HPDE6-E6E7 (cell line): ENCODE measurements at regions not wholly inside any gene's neighbourhood (a gene's known extent, or its start where the extent isn't known, plus 50 kb on each side); places are given as distances from the start of the nearest gene placed in this dataset.

Source experiments
- DNase-seq: peaks from one replicate; pipeline ENCODE4 v3.0.0; 2011; ENCODE audit warnings: missing footprints; ENCODE audit errors: extremely low spot score

DNA sequence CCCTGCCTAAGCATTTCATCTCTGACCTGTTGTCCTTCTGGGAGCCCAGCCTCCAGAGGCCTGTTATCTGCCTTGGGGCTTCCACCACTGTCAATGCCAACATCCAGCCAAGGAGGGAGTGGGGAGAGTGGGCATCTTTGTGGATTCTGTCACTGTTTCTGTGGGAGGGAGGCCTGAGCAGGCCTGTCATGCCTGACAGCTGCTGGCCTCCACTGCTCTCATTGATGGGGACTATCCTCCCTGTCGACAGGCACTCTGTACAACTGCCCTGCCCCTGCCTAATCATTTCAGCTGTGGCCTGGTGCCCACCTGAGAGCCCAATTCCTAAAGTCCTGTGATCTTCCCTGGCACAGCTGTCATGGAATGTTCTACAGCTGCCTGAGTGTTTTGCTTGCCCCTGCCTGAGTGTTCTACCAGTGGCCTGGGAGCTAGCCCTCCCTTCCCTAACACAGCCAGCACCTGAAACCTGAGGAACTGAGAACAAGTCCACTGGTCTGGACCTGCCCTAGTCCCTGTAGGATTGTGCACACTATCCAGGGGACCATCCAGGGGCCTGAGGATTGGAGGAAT lies 145.3 kb downstream of the FAM83B start:
- no peak for DNase-seq

- DNase-seq: no peak
These were observed 146.2 kb downstream of the FAM83B start for GRCh38 chr6:54992789-54993188.

- DNase-seq: no peak
These were observed 146.7 kb downstream of the FAM83B start for GRCh38 chr6:54993294-54993693.

DNA sequence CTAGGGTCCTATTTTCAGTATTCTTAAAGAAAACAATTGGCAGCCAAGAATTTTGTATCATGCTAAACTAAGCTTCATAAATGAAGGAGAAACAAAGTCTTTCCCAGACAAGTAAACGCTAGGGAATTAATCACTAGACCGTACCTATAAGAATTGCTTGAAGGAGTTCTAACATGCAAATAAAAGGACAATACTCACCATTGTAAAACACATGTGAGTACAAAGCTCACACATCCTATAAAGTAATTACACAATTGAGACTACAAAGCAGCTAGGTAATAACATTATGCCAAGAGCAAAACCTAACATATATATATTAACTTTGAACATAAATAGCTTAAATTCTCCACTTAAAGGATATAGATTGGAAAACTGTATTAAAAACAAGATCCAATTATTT lies 147.4 kb downstream of the FAM83B start:
- no peak for DNase-seq

GRCh38 chr6:54998576-54998975 lies 152.0 kb downstream of the FAM83B start:
- no peak for DNase-seq

- no peak for DNase-seq
These were observed 157.3 kb downstream of the FAM83B start for GRCh38 chr6:55003719-55004430.

DNA sequence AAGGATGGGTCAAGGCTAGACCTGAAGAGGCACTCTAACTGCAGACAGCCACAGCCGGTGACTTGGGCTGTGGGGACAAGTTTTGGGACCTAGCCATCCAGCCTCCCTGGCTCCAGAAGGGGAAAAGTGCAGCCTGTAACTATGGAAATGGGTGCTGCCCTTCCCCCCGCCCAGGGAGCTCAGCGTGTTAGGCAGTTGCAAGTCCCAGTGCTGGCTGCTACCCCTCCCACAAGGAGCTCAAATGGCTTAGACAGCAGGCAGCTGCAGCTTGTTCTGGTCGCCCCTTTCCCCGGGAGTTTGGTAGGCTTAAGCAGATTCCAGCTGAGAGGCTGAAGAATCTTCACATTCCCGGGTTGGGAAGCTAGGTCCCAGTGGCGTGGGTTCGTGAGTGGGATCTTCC lies 162.6 kb downstream of the FAM83B start:
- no peak for DNase-seq

GRCh38 chr6:55011034-55011433 lies 163.3 kb upstream of the HCRTR2 start:
- no peak for DNase-seq

GRCh38 chr6:55012454-55012853 lies 161.9 kb upstream of the HCRTR2 start:
- DNase-seq: no peak

- DNase-seq: no peak
These were observed 159.8 kb upstream of the HCRTR2 start for GRCh38 chr6:55014321-55015088.

- no peak for DNase-seq
These were observed 158.1 kb upstream of the HCRTR2 start for GRCh38 chr6:55016261-55016660.

DNA sequence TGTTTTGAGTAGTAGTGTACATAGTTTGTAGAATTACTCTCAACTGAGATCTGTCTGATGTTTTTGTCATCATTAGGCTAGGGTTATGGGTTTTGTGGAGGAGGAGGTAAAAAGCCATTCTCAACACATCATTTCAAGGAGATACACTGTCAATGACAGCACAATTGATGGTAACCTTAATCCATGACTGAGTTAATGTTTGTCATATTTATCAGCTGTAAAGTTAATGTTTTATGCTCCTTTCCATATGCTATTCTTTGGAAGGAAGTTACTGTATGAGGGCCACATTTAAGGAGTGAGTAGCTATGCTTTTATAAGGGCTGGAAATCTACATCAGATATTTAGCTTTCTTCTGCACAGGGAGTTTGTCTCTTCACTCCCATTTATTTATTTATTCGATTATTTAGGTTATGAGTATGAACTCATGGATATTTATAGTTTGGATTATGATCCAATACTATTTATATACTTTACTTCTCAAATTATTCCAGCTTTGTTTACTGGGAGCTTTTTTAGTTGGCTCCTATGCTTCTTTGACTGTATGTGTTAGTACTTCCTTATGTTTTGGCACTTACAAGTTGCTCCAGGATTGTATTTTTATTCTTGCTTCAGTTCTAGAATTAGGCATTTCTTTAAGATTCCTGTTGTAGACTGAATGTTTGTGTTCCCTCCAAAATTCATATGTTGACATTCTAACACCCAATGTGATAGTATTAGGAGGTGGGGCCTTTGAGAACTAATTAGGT lies 156.6 kb upstream of the HCRTR2 start:
- no peak for DNase-seq

DNA sequence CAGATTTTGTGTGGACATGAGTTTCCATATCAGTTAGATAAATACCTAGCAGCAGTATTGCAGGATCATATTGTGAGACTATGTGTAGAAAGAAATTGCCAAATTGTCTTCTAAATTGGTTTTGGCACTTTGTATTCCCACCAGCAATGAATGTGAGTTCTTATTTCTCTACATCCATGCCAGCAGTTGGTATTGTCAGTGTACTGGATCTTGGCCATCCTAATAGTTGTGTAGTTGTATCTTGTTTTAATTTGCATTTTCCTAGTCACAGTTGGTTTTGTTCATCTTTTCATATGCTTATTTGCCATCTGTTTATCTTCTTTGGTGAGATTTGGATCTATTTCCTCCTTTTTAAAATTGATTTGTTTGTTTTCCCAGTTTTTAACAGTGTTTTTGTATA lies 154.7 kb upstream of the HCRTR2 start:
- DNase-seq: no peak

DNA sequence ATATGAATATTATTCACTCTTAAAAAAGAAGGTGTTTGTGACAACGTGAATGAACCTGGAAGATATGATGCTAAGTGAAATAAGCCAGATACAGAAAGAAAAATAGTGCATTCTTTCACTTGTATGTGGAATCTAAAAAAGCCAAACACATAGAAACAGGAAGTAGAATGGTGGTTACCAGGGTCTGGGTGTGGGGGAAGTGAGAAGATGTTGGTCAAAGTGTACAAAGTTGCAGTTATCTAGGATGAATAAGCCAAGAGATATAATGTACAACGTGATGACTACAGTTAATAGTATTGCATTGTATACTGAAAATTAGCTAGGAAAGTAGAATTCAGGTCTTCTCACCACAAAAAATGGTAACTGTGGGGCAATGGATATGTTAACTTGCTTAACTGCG lies 151.1 kb upstream of the HCRTR2 start:
- no peak for DNase-seq

GRCh38 chr6:55033016-55033546 lies 141.2 kb upstream of the HCRTR2 start:
- no peak for DNase-seq

DNA sequence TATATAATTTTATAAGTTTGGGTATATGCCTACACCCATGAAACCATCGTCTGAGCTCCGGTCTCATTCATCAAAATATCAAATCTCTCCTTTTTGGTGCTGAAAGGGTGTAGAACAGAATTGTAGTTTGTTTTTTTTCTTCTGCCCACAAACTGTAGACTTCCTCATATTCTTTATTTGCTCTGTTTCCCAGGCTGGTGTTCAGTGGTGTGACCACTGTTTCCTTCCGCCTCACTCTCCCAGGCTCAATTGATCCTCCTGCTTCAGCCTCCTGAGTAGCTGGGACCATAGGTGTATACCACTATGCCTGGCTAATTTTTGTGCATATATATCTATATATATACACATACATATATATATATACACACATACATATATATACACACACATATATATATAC lies 139.6 kb upstream of the HCRTR2 start:
- no peak for DNase-seq

- DNase-seq: no peak
These were observed 134.0 kb upstream of the HCRTR2 start for GRCh38 chr6:55040102-55040848.

DNA sequence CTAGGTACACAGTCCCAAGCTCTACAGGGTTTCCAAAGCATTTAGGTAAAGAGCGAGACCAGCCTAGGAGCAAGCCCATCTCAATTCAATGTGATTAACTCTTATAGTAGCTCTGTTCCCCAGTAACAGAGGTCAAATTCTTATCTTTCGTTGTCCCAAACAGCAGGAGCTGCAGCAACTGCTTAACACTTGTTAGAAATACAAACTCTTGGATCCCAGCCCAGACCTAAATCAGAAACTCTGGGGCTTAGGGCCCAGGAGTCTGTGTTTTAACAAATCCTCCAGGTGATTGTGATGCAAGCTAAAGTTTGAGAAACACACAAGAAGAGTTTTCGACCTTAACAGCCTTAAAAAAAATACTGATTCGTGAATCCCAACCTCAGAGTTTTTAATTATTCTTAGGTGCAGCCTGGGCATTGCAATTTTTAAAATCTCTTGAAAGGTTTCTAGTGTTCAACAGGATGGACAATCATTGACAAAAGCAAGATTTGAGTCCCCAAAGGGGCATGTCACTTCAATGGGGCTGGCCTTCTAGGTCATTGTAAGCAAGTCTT lies 127.4 kb upstream of the HCRTR2 start:
- DNase-seq: no peak

DNA sequence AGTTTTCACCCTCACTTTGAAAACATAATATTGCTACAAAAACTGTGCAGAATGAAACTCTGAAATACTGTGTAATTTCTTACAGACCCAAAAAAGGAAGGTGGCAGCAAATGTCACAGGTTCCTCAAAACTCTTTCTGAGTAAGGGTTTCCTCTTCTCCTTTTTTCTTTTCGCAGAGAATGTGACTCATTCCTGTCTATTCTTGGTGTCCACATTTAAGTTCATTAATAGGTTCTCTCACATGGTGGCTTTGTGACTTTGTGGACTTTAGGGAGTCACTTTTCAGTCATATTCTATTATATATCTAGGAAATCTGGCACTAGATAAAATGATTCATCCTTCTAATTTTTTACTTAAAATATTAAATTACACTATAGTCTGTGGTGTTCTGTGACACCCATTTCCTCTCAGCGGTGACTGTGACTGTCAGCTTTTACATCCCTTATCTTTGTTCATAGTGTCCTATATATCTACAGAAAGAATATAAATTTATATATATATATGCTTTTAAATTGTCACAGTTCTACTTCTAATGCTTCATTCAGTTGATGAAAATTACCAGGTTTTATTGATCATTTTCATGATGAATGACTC lies 126.8 kb upstream of the HCRTR2 start:
- DNase-seq: no peak

GRCh38 chr6:55049866-55050265 lies 124.4 kb upstream of the HCRTR2 start:
- no peak for DNase-seq

DNA sequence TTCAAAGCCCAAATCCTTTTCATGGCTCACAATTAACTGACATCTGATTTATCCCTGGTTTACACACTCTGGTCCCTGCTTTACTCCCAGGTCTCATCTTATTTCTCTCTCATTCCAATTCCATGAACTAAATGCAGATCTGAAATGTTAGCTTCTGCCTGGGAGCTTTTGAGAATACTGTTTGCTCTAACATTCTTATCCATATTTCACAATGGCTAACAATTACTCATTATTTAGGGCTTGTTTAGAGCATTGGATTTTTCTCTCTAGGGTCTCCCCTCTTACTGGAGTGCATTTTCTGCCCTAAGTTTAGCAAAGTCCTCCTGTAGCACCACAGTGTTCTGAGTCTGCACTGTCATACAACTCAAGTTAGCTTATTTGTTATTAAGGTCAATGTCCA lies 121.5 kb upstream of the HCRTR2 start:
- DNase-seq: no peak
